ENCODE measurements at regions not wholly inside any gene's neighbourhood (a gene's known extent, or its start where the extent isn't known, plus 50 kb on each side); places are given as distances from the start of the nearest gene placed in this dataset.

- H3K27me3 ChIP-seq (ENCODE audit: insufficient read depth, low read length): no peaks in the 10 kb centered on the region
- H3K27ac ChIP-seq (ENCODE audit: low read depth, low read length): no peak overlapping the region
- ATAC-seq (no peak), DNase-seq (ENCODE audit: low read depth, low spot score) (no peak)
- BruUV-seq (replicated peaks): no TSS peak
- no peak overlapping the region for H3K4me3 ChIP-seq (replicated peaks in 1 of 2; ENCODE audit: low read depth in 1 of 2, low read length in 2 of 2)
- ChIA-PET RAD21 (ENCODE audit: low non-redundant PET in 1 of 2, low total read pairs in 2 of 2, uncharacterized antibody in 2 of 2, unreplicated experiment in 2 of 2) (no interaction called here), CTCF (interaction anchor here (1.0 kb wide), 1 partner anchor 1177 kb away, joined by 3 read pairs; no protein-coding TSS in a partner anchor), POLR2A (interaction anchor here (1.5 kb wide), 1 partner anchor 1163 kb away, joined by 3 read pairs; the partner anchor contains the start of gene TFAP2A)
- no peaks in the 10 kb centered on the region for H4K20me1 ChIP-seq (ENCODE audit: insufficient read depth)
- no peaks in the 10 kb centered on the region for H3K9me3 ChIP-seq (ENCODE audit: control insufficient read depth in 1 of 2, insufficient read depth in 1 of 2, low read depth in 1 of 2, low read length in 2 of 2)
- no peak overlapping the region for H2AFZ ChIP-seq (ENCODE audit: low read depth, low read length, poor library complexity, severe bottlenecking)
- no peak overlapping the region for H3K9ac ChIP-seq (ENCODE audit: low read length)
- no peaks in the 10 kb centered on the region for H3K4me1 ChIP-seq (ENCODE audit: control insufficient read depth in 1 of 2, insufficient read depth in 2 of 2, low read length in 2 of 2)
- H3K4me2 ChIP-seq (ENCODE audit: low read length): no peak overlapping the region
- H3K36me3 ChIP-seq (ENCODE audit: control insufficient read depth in 1 of 2, insufficient read depth in 2 of 2, low read length in 2 of 2): no peaks in the 10 kb centered on the region
- intact Hi-C loops (cut with micrococcal nuclease): loop anchor here (5.0 kb wide), 2 partner anchors 160 to 285 kb away; no protein-coding TSS in a partner anchor
- no peaks in the 10 kb centered on the region for H3K9me2 ChIP-seq (ENCODE audit: insufficient read depth)
- no peak for TF ChIP-seq REST (IDR thresholded peaks at IDR 0.05; ENCODE audit: low read depth)
- TF ChIP-seq RAD21 (IDR thresholded peaks at IDR 0.05; ENCODE audit: low read depth): no peak
- TF ChIP-seq ATF3 (IDR thresholded peaks at IDR 0.05): no peak
- TF ChIP-seq JUND (IDR thresholded peaks at IDR 0.05): no peak
- TF ChIP-seq SIN3A (IDR thresholded peaks at IDR 0.05; ENCODE audit: low read depth): no peak
- no peaks in the 10 kb centered on the region for H3K79me2 ChIP-seq (ENCODE audit: insufficient read depth, low read length)
These were observed 817.5 kb upstream of the SLC35B3 start for GRCh38 chr6:9252799-9253198.

- POLR2A ChIA-PET: no interaction called here
- TF ChIP-seq CBX3 (IDR thresholded peaks at IDR 0.05; ENCODE audit: low read depth) (peak; percentile 43; the same call in 1 of the 2 replicates), MAX (IDR thresholded peaks at IDR 0.05) (peak; percentile 26; the same call in 1 of the 2 replicates), EGR1 (IDR thresholded peaks at IDR 0.05; ENCODE audit: low read depth) (no peak), ATF3 (IDR thresholded peaks at IDR 0.05) (no peak), ZNF274 (IDR thresholded peaks at IDR 0.05; ENCODE audit: low read depth, low read length) (no peak), REST (IDR thresholded peaks at IDR 0.05; ENCODE audit: low read depth) (no peak), TCF7L2 (IDR thresholded peaks at IDR 0.05; ENCODE audit: borderline replicate concordance, extremely low read depth, insufficient read depth, insufficient read length) (peak; percentile 65), CEBPB (IDR thresholded peaks at IDR 0.05; ENCODE audit: low read depth) (no peak), RAD21 (IDR thresholded peaks at IDR 0.05; ENCODE audit: low read depth) (peak; percentile 94)
These were observed 815.5 kb upstream of the SLC35B3 start for GRCh38 chr6:9250852-9251251.

More at GRCh38 chr6:9250852-9251251, 815.5 kb upstream of the SLC35B3 start:
- Histone ChIP-seq H3K4me1 (ENCODE audit: control insufficient read depth in 1 of 2, insufficient read depth in 2 of 2, low read length in 2 of 2) (no peaks in the 10 kb centered on the region), H3K9ac (ENCODE audit: low read length) (no peak overlapping the region), H3K27me3 (ENCODE audit: insufficient read depth, low read length) (no peaks in the 10 kb centered on the region), H3K9me2 (ENCODE audit: insufficient read depth) (no peaks in the 10 kb centered on the region), H3K4me2 (ENCODE audit: low read length) (peak overlapping the region; percentile 11; the same call in 1 of the 2 replicates), H3K27ac (ENCODE audit: low read depth, low read length) (no peak overlapping the region), H4K20me1 (ENCODE audit: insufficient read depth) (no peaks in the 10 kb centered on the region), H3K9me3 (ENCODE audit: control insufficient read depth in 1 of 2, insufficient read depth in 1 of 2, low read depth in 1 of 2, low read length in 2 of 2) (no peaks in the 10 kb centered on the region), H2AFZ (ENCODE audit: low read depth, low read length, poor library complexity, severe bottlenecking) (peak overlapping the region; percentile 75), H3K79me2 (ENCODE audit: insufficient read depth, low read length) (no peaks in the 10 kb centered on the region), H3K4me3 (replicated peaks in 1 of 2; ENCODE audit: low read depth in 1 of 2, low read length in 2 of 2) (no peak overlapping the region), H3K36me3 (ENCODE audit: control insufficient read depth in 1 of 2, insufficient read depth in 2 of 2, low read length in 2 of 2) (no peaks in the 10 kb centered on the region)
- ChIA-PET RAD21 (ENCODE audit: low non-redundant PET in 1 of 2, low total read pairs in 2 of 2, uncharacterized antibody in 2 of 2, unreplicated experiment in 2 of 2) (no interaction called here), CTCF (interaction anchor here (0.6 to 2.3 kb wide), 4 partner anchors 267 to 1184 kb away, joined by 3 to 7 read pairs (median 5); no protein-coding TSS in a partner anchor)
- DNase-seq (ENCODE audit: low read depth, low spot score) (peak; percentile 63), ATAC-seq (peak; percentile 97)
- intact Hi-C loops (cut with micrococcal nuclease): loop anchor here (2.0 to 5.0 kb wide), 3 partner anchors 161 to 1178 kb away; no protein-coding TSS in a partner anchor
- BruUV-seq (replicated peaks): no TSS peak
